ENCODE measurements at regions not wholly inside any gene's neighbourhood (a gene's known extent, or its start where the extent isn't known, plus 50 kb on each side); places are given as distances from the start of the nearest gene placed in this dataset.
"Not testable (repeated sequence)": the region's sequence is repeated elsewhere in the genome, so short reads cannot be mapped to it uniquely, and the experiment has no call there.

DNA sequence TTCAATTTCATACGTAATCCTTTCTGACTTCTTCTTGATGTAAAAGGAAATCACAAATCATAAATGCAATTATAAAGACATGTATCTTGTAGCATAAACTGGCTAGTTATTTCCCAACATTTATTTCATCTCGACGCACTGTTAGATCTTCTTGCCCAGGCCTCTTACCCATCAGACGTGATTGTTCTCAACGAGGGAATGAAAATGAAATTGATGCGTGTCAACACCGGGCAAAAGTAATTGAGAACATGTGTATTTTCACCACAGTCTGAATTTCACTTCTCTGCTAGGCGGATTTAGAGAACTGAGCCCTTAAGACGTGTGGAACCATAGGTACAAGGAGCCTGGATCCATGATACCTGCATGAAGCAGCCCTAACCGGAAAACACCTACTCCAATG, 519.7 kb downstream of the KCNT2 start:
- DNase-seq = no peak

DNA sequence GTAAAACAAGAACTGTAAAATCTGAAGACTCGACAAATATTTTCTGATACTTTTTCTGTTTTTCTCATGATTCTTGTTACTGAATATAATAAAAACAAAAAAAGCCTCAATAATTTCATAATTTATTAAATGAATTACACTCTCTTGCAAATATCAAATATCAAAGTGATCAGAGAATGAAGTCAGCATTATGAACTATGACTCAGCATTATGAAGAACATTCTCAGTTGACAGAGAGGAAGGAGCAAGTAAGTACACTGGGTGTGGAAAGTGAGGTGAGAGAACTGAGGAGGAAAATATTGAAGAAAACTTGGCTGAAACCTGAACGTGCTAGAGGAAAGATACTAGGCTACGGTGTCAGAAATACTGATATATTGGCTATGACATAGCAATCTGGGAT, 529.5 kb downstream of the KCNT2 start:
- no peak for DNase-seq

DNA sequence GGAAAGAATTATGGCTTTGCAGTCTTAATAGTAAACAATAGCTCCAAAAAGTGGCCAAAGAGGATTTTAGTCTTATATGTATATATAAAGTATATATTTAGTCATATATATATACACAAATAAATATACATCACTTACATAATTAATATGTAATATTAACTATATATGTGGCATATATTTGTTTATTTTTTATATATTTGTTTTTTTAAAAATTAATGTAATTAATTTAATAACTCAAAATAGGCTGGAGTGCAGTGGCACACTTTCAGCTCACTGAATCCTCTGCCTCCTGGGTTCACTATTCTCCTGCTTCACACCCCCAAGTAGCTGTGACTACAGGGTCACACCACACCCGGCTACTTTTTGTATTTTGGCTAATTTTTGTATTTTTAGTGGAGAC, 532.6 kb downstream of the KCNT2 start:
- no peak for DNase-seq

DNA sequence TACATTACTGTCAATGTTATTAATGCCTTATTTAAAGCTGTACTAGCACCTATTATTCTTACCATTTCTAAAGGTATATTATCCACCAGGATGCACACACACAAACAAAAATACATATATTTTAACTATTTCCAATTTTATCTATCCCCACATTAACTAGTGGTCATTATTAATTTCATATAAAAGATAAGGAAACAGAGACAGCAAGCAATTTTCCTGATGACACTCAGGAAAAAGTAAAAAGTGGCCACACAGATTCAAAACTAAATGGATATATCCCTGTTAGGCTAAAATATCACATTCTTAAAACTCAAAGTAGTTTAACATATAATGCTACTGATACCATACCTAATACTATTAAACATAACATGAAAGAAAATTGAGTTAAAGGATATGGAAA, 534.1 kb downstream of the KCNT2 start:
- DNase-seq = no peak

DNA sequence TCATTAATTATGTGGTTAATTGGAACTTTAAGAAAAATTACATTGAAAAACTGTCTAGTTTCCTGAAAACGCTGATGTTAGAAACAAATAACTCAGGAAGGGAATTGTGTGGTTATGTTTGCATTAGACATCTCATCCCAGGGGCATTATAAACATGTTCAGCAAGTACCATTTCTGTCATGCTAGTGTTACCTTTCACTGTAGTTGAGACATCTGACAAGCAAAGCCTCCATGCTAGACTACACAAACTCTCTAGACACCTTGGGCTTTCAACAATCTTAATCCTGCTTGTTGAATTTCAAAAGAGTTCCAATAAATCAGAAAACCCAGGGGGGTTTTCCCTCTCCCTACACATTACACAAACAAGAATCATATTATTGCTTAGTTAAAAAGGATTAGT, 536.8 kb downstream of the KCNT2 start:
- no peak for DNase-seq

DNA sequence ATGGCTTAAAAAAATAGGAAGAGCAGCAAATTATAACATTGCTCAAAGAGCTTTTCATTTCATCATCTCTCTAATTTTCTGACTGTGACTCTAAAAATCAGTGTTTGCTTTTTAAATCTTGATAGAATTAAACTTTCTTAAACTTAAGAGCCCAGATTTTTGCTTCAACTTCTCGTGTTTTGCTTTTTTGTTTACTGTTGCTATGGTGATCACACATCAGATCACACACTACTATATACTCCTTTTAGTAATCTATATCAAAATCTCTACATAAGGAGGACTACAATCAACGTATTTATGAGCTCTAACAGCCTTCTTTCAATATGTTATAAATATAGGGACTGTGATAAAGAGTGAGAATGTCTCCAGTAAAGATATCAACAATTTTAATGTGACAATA, 537.3 kb downstream of the KCNT2 start:
- no peak for DNase-seq

DNA sequence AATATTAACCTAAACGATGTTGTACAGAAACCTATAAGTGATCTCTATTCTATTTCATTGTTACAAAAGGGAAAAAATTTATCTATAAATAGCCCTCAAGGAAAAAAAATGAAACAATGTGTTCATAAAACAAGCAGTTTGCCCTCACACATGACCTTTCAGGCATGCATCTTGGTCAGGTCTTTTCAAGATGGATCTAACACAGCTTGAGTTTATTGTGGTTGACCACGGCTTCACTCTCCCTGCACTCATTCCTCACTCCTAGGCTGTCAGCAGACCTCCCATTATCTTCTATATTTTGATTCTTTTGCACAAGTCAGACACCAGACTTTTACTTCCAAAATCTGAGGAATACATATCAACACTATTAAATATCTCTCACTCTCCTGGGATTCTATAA, 544.3 kb downstream of the KCNT2 start:
- no peak for DNase-seq

DNA sequence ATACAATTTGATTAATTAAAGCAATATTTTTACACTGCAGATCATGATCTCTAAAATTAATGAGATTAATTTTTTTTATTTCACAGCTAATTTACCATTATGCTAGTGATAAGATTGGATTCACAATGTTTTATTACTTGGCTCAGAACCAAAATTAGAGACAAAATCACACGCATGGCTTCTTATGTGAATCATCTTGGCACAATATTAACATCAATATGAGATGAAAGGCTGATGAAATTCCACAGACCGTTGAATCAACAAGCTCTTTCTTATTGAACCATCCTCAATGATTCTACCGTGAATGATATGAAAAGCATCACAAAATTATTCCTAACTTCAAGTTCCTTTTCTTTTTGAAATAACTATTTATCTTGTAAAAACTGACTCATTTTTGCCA, 544.9 kb downstream of the KCNT2 start:
- no peak for DNase-seq

DNA sequence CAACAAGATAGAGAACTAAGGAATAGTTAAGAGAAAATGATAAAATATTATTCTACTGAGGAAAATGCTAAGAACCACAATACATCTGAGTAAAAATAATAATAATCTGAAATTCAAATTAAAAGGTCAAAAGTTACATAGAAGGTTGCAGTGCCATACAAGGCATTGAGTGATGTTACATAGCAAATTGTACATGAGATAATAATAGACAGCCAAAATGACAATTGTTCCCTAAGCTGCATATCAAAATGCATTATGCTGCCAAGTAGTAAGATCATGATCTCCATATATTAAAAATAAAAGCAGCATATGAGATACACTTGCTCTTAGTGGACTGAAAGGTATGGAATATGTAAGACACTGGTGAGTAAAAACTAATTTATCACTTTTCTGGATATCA, 547.7 kb downstream of the KCNT2 start:
- no peak for DNase-seq

DNA sequence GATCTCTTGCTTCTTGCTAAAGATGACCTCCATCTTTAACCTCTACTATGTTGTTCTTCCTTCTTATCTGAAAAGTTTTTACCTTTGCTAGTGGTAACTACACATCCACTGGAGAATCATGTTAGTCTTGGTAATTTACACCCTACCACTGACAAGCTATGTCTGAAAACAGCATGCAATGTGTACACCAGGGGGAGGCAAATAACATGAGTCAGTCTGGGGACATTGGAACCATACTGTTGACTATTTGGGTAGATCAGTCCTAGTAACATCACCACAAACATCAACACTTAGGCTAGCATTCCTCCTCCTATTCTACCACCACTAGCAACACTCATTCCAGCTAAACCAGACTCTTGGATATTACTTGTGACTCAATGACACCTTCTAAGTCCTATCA, 549.0 kb downstream of the KCNT2 start:
- no peak for DNase-seq

DNA sequence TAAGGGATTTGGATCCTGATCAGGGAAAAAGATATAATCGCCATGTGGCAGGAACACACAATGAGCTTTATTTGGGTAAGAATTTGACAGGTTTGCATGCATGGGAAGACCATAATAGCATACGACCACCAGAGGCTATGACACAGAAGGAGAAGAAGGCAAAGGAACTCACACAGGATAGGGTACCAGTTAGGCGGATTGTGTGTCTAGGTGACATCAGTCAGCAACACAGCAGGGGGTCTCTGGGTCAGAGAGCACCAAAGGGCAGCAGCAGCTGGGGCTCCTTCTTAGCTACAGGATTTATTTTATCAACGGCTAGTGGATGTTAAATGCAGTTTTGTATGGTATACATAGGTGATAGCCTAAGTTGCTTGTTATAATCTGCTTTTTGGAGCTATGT, 551.3 kb downstream of the KCNT2 start:
- DNase-seq = no peak

DNA sequence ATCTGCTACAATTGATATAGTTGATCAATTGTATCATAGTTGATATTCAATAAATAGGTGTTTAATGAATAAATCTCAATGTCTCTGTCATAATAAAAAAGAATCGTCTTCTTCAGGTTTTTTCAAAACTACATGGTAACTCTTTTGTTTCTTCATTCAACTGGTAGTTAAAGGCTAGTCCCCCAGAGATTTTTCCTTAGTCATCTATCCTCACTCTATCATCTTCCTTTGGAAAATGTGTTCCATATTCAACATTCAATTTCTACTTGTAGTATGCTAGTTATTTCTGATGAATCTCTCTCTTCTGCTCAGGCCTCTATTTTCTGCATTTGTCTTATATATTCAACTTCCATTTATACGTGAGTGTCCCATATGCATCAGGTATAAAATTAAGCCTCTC, 558.8 kb downstream of the KCNT2 start:
- no peak for DNase-seq

DNA sequence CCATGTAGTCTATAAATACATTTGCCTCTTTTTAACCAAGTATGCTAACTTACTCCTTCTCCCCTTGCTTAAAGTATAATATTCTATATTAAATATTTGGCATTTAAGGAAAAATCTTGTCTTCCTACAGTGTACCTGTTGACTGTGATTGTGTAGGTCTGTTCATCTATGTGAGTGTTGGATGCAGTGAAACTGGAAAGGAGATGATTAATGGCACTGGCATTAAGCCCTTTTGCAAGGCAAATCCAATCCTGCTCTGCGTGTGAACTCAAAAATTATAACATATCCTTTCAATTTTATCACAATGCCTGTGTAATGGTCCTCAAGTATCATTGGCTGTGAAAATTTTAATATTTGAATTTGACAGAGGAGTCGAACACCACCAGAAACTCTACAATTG, 565.0 kb downstream of the KCNT2 start:
- DNase-seq = no peak

DNA sequence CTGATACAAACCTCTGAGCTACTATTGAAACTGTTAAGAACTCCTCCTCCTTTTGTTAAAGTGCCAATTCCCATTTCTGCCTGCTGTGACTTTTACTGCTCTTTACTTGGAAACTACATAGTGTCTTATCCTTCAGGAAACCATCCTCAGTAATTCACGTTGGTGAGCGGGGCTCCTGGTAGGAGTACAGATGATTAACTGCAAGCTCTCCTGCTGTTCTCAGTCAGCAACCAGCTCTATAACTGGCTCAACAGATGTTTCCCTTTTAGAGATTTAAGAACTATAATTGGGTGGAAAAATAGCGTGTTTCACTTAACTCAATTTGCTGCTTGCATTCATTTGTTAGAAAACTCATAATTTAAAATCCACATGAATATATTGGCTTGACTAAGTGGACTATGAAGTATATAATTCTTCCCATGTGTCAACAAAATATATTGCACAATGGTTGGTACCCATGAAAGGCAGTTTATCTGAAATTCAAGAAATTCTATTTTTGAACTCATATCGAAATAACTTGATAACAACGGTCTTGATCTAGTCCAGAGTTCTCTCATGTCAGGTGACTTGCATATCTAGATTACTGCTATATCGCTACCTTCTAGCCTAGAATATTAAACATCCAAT, 574.0 kb downstream of the KCNT2 start:
- DNase-seq = no peak

DNA sequence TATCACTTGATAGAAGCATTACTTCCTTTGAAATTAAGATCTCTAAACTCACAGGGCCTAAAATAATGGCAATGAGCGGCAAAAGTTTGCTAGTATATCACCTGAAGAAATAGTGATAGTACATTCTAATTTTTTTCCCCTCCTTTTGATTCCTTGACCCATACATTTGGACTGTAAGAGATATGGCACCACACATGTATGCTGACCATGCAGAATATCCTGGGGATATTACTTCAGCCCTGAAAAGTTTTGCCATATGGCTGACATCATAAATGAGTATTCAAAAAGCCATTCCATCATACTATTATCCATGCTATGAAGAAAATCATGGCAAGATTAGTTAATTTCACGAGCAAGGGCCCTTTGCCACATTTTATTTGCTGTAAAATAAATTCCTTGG, 576.9 kb downstream of the KCNT2 start:
- not testable (repeated sequence) for DNase-seq

DNA sequence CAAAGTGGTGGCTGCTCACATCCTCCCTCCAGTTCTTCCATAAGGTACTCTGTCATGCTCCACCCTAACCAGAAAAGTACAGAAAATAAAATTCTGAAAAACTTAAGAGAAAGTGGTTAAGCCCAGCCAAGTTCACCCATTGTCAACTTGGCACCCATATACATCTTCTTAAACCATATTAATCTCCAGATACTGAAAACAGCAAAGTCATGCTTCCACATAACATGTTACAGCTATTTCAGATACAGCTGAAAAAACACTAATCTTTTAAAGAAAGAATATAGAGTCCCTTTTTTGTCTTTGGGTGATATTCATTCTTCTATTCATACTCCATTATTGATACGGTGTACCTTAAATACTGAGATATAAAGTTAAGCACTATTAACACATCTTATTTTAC, 577.8 kb downstream of the KCNT2 start:
- DNase-seq = no peak

DNA sequence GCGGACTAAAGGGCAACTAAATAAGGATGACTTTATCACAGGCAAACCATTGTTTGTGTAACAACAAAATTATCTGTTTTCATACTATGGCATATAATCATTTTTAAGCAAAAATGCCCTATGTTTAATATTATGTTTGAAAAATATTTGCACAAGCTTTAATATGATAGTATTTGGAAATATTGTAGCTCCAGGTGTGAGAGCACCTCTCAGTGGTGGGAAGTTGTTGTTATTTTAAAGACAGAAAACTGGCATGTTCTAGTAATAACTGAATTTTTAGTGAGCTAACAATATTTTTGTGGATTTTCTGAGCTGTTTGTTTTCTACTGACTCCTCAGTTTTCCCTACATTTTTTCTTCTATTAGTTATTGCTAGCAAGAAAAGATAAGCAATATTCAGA, 578.8 kb downstream of the KCNT2 start:
- no peak for DNase-seq

DNA sequence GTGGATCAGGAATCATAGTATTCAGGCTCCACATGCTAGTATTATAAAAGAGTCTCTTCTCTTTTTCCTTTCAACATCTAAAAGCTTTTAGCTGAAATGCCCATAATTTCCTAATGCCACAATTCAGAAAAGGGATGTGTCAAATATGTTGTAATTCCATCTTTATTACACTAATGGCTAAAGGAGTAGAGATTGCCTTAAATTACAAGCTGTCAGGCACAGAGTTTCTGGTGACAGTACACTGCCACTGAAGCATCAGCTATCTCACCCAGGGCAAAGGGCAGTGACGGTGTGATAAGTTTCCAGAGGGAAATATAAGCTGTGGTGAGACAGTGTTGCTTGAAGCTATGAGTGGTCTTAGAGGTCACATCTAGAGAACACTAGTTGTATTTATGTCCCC, 581.1 kb downstream of the KCNT2 start:
- no peak for DNase-seq

DNA sequence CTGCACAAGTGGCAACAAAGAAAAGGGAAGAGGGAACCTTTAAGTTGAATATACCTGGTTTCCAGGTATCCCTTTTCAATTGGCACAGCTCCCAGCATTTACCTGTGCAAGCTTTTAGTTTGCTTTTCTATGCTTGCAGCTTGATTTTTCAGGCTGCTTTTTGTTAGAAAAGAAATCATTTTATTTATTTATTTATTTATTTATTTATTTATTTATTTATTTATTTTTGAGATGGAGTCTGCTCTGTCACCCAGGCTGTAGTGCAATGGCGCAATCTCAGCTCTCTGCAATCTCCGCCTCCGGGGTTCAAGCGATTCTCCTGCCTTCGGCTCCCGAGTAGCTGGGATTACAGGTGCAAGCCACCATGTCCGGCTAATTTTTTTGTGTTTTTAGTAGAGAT, 587.1 kb downstream of the KCNT2 start:
- not testable (repeated sequence) for DNase-seq

DNA sequence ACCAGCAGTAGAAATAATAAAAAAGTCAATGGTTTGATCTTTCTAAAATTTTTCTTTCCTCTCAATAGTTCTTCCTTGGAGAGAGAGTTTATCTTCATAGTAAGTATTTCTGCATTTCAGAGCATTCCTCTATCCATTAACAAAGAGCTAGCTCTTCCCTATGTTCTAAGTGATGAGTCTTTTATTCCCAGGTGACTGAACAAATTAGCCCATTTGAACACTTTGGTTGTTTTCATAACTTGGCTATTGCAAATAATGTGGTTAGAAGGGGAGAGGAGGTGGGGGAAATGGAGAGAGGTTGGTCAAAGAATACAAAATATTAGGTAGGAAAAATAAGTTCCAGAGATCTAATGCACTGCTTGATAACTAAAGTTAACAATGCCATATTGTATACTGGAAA, 598.9 kb downstream of the KCNT2 start:
- DNase-seq = no peak

DNA sequence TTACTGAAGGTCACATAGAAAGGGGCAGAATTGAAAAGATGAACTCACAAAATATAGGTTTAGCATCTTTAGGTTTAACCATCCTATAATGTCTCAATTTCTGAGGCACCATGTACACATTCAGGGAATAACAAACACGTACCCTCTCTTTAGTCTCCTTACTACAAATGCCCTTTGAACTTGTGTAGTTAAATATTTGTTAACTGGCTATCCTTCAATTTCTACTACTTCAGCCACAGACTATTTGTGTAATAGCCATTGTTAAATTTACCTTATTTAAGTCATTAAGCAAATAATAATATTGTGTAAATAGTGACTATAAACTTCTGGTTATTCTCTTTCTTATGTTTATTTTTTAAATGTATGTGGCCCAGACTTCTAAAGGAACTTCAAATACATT, 600.5 kb downstream of the KCNT2 start:
- DNase-seq = no peak

DNA sequence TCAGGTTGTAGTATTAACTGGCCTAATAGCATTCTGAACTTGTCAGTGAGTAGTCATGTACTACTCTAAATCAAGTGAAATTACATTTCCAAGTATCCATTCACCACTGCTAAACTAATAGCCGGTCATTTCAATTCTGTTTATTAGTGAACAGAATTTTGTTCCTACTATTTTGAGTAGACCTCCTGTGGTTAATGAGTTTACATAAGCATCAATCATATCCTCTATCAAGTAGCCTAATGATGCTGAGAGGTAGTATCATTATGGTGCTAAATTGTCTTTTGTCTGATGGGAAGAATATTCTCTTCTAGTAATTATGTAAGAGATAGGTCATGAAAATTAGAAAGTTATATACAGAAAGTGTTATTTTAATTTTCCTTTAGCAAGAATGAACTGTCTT, 602.8 kb downstream of the KCNT2 start:
- no peak for DNase-seq

DNA sequence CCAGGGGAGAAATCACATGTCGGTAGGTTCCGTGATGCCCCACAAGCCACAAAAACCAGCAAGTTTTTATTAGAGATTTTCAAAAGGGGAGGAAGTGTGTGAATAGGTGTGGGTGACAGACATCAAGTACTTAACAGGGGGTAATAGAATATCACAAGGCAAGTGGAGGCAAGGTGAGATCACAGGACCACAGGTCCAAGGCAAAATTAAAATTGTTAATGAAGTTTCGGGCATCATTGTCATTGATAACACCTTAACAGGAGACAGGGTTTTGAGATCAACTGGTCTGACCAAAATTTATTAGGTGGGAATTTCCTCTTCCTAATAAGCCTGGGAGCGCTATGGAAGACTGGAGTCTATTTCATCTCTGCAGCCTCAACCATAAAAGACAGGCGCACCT, 603.9 kb downstream of the KCNT2 start:
- not testable (repeated sequence) for DNase-seq

DNA sequence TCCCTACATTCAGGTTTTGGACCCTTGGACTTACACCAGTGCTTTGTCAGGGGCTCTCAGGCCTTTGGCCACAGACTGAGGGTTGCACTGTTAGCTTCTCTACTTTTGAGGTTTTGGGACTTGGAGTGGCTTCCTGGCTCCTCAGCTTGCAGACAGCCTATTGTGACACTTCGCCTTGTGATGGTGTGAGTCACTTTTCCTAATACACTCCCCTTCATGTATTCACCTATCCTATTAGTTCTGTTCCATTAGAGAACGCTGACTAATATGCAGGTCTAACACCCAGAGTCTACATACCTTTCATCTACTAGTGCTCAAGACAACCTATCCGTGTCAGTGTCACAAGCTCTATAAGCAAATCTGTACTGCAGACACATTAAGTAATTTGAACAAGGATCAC, 605.3 kb downstream of the KCNT2 start:
- no peak for DNase-seq

DNA sequence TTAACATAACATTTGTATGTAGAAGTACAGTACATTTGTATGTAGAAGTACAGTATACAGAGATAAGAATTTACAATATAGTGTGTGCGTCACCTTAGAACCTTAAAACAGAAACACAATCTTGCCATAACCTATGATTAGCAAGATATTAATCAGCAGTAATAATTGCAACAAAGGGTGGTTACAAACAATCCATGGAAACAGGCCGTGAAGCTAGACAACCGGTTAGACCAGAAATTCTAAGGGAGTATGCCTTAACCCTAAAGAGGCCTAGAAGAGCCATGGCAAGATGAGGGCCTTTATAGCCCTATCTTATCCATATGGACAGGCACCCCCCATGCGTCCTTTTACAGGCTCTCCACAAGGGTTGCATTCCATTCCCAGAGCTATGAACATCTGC, 605.9 kb downstream of the KCNT2 start:
- not testable (repeated sequence) for DNase-seq

DNA sequence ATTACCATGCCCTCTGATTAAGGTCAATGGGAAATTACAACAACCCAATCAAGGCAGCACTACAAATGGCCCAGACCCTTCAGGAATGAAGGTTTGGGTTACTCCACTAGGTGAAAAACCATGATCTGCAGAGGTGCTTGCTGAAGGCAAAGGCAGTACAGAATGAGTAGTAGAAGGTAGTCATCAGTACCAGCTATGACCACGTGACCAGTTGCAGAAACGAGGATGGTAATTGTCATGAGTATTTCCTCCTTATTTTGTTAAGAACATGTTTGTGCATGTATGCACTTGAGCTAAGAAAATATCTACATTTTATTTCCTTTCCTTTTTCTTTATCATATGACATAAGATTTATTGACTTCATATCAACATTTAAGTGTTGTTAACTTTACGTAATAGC, 607.1 kb downstream of the KCNT2 start:
- DNase-seq = no peak
